ENCODE measurements at regions not wholly inside any gene's neighbourhood (a gene's known extent, or its start where the extent isn't known, plus 50 kb on each side); places are given as distances from the start of the nearest gene placed in this dataset.

DNA sequence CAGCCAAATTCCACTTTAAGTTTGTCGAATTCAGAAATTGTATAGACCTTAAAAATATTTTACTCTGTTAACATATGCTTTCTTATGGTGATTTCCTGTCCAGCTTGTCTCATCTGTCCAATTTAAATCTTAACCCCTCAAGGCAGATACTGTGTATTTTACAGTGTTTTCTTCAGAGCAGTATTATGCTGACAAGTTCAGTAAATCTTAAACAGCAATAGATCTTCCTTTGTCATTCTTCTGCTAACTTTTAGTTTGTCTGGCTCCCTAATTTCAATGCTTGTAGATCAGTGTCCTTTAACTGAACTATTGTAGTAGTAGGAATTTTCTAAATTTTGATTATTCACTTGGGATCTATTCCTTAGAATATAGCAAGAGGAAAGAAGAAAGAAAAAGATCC is 52.8 kb upstream of the MEIS1 start:
- DNase-seq (ENCODE audit: low spot score) = no peak
- in situ Hi-C loops (cut with HindIII; ENCODE audit: low sequenced_read_pairs) = no loop called here

DNA sequence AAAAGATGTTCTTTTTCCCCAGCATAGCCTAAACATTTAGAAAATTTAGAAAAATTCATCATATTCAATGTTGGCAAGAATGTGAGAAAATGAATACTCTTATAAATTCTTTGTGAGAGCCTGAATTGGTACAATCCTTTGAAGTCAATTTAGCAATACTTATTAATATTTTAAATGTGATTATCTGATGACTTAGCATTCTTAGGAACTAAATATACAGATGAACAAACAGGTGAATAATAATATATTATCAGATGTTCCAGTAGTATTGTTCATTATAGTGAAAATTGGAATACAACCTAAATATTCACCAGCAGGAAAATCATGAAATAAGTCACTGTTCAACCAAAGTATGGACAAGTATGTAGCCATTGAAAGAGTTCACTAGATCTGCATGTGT is 55.5 kb upstream of the MEIS1 start:
- in situ Hi-C loops (cut with HindIII; ENCODE audit: low sequenced_read_pairs) = no loop called here
- DNase-seq (ENCODE audit: low spot score) = no peak

DNA sequence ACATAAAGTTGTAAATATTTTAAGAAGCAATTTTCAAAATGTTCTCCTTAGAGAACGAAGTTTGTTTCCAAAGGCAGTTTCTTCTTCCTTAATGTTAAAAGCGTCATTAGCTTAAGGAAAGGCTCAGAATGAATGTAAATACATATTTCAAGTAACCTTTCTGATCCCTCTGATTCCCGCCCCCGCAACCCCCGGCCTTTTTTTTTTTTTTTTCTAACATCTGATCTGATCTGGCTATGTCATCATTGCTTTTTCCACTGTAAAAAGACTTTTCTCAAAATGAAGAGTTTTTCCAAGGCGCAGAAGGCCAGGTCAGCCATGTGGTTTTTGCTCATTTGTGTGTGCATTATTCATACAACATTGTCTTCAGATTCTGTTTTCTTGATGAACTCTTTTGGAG is 57.1 kb upstream of the MEIS1 start:
- in situ Hi-C loops (cut with HindIII; ENCODE audit: low sequenced_read_pairs) = no loop called here

DNA sequence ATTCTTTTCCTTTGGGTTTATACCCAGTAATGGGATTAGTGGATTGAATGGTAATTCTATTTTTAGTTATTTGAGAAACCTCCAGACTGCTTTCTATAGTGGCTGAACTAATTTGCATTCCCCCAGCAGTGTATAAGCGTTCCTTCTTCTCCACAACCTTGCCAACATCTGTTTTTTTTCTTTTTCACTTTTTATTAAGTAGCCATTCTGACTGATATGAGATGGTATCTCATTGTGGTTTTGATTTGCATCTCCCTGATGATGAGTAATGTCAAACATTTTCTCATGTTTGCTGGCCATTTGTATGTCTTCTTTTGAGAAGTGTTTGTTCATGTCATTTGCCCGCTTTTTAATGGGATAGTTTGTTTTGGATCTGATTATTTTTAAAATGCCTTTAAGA is 64.1 kb upstream of the MEIS1 start:
- in situ Hi-C loops (cut with HindIII; ENCODE audit: low sequenced_read_pairs) = no loop called here

More for the DNA sequence above, 57.1 kb upstream of the MEIS1 start:
- no peak for DNase-seq (ENCODE audit: low spot score)

DNA sequence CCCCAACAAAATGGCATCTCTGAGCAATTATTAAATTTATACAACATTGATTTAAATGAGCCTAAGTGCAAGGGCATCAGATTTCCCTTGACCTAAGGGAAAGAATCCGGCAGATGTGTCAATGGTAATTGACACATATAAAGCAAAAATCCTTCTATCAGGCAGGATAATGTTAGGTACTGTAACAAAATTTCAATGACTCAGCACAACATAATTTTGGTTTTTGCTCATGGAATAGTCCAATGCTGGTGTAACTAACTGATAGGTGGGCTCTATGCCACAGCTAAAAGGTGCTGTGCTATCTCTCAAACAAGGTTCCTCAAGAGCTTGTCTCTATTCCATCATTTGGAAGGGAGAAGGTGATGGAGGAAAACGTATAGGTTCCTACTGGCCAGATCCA is 68.3 kb upstream of the MEIS1 start:
- in situ Hi-C loops (cut with HindIII; ENCODE audit: low sequenced_read_pairs) = no loop called here
- no peak for DNase-seq (ENCODE audit: low spot score)

More for the DNA sequence above, 64.1 kb upstream of the MEIS1 start:
- DNase-seq (ENCODE audit: low spot score) = no peak

DNA sequence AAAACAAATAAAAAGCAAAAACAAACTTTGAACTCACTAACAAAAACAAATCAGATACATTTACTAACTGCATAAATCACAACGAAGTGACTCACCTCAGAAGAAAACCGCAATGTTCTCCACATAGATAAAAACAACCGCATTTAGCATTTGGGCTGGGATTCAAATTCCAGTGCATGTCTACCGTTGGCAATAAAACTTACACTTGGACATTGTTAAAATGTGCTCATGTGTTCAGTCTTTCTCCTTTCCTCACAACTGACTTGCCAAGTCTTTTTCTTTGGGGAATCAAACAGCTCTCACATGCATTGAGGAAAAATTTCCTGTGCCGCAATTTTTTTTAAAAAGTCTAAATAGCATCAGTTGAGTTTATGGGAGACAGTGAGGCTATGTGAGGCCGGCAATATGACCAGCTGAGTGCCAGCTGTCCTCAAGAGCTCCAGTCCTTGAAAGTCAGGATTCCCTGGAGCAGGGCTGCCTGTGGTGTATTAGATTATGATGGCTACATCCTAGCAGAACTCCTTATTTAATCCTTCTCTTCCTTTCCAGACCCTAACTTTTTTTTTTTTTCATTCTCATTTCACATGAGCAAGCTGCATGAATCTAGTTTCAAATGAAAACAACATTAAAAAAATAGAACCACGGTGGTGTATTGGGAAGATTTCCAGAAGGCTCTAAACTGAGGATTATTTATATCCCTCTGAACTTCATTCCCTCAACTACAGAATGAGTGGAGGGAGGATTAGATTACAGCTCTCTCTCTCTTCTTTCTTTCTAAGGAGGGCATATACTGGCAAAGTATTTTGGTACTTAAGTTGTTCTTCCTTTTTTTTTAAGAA is 70.2 kb upstream of the MEIS1 start:
- no peak for DNase-seq (ENCODE audit: low spot score)
- in situ Hi-C loops (cut with HindIII; ENCODE audit: low sequenced_read_pairs) = no loop called here

DNA sequence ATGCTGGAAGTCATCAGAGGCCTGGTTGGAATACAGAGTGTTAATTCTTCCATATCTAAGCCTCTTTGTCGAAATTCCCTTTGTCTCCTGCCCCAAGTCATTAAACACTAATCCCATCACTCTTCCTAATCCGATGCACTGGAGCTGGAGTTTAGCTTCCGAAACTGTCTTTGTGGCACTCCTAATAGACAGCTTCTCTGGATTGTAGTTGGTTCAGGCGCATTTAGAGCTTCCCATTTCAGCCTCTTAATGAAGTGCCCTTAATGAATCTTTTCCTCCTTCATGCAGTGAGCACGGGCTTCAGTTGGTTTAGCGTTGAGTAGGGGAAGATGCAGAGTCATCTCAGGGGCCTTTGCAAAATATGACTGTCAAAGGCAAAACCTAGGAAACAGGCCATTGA is 72.2 kb upstream of the MEIS1 start:
- DNase-seq (ENCODE audit: low spot score) = no peak
- in situ Hi-C loops (cut with HindIII; ENCODE audit: low sequenced_read_pairs) = no loop called here

DNA sequence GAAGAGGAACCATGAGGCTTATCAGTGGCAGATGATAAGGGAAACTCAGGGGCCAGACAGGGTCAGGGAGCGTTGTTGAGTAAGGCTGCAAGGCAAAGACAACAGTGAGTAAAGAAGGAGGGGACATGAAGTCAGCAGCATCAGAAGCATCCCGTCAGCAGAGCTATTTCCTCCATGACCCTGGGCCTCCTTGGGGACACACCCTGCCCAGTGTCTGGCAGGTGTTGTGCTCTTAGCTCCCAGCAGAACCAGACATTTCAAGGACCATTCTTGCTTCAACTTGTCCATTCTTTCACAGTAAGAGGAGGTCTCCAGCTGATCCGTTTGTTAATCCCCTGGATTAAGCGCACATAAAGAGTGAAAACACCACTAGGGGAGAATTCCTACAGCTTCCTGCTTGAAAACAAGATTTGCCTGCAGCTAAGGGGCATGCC is 88.7 kb upstream of the MEIS1 start:
- no peak for DNase-seq (ENCODE audit: low spot score)
- in situ Hi-C loops (cut with HindIII; ENCODE audit: low sequenced_read_pairs) = no loop called here

DNA sequence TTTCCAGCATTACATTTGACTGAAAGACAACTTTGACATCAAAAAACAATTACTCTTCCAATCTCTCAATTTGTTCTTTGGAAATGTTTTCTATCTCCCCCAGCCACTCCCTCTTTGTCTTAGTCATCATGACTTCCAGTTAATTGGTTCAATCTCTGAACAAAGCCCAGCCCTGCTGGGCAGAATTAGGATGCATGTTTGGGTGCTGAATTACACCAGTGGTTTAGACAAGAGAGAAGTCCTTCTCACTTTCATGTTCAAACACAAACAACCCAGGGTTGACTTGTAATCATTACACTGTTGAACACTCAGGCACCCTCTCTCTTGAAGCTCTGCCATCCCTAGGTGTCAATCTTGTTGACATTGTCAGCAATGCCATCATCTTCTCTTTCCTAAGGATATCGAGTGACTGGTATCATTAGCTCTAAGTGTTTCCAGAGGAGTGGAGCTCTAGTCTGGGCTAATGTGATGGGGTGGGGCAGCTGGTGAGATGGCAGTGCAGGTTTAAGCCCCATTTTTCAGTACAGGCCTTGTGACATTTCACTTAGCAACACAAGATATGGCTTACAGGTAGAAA is 90.8 kb upstream of the MEIS1 start:
- in situ Hi-C loops (cut with HindIII; ENCODE audit: low sequenced_read_pairs) = no loop called here
- DNase-seq (ENCODE audit: low spot score) = no peak

DNA sequence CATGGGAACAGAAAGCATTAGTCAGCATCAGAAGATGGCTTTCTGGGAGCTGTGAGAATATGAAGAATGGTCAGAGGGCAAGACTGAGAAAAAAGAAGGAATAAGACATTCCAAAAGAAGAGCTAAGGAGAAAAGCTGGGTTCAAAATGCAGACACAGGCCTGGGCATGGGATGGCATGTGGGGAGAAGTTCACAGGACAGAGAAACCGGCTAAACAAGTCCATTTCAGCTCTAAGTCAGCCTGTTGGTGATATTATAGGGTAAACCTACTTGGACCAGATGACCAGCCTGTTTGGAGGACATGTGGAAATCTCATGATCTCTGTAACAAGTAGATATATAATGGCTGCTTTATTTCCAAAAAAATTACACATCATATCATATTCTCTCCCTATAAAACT is 91.7 kb upstream of the MEIS1 start:
- no peak for DNase-seq (ENCODE audit: low spot score)
- in situ Hi-C loops (cut with HindIII; ENCODE audit: low sequenced_read_pairs) = no loop called here

DNA sequence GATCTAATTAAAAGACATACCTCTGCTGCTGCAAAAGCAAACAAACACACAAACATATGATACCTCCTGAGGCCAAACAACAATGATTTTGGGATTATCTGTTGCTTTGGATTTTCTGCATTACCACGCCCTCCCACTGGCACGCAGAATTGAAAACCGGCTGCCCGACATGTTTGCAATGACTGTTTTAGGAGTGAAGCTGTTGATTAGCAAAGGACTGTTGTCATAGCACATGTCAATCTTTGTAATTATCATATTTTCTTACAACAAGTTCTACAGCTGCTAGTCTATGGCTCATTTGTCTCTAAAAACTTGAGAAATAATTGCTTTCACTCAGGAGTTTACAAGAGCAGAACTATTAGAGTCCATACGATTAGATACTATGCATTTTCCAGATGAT is 94.4 kb upstream of the MEIS1 start:
- in situ Hi-C loops (cut with HindIII; ENCODE audit: low sequenced_read_pairs) = no loop called here
- no peak for DNase-seq (ENCODE audit: low spot score)

DNA sequence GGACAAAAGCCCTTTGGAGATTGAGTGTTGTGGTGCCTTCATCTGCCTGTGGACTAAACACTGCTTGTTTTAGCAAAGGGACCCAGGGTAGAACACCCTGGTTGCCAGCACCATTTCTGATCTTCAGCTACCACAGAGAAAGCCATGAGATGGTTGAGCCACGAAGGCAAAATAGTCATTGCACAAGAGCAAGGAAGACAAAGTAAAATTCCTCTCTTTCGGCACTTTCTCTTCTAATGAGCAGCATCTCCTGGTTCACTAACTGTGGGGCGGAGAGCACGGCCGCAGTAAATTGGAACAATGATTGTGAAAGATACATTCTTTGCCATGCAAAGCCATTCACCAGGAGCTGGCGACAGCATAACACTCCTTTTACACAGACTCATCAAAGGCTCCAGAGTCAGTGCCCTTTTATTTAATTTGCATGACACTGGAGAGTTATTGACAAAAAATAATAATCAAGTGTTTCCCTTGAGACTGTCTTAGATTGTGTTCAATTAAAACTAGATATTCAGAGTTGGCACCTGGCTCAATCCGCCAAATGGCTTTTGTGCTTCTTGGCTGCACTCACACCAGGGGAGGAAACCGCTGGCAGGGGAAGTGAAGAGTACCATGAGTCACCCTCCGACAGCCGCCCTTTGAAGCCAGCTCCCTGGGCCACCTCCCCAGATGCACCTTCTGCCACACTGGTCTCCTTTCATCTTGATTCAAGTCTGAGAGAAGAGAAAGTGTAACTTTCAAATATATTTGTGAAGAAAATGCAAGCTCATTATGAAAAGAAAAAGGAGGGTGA is 100.5 kb upstream of the MEIS1 start:
- DNase-seq (ENCODE audit: low spot score) = no peak
- in situ Hi-C loops (cut with HindIII; ENCODE audit: low sequenced_read_pairs) = no loop called here

DNA sequence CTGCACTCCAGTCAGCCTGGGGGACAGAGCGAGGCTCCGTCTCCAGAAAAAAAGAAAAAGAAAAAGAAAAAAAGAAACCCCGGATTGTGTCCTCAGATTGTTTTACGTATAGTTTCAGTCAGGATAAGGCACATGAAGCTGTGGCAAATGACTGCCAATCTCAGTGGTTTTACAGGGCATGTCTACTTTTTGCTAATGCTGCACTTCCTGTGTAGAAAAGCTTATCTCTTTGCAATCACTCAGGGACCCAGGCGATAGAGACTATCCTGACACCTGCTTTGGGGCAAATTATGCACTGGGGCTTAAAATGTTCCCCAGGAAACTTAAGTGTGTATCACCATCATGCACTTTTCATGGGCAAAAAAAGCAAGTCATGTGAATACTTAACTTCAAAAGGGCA is 103.7 kb upstream of the MEIS1 start:
- DNase-seq (ENCODE audit: low spot score) = no peak
- in situ Hi-C loops (cut with HindIII; ENCODE audit: low sequenced_read_pairs) = no loop called here

DNA sequence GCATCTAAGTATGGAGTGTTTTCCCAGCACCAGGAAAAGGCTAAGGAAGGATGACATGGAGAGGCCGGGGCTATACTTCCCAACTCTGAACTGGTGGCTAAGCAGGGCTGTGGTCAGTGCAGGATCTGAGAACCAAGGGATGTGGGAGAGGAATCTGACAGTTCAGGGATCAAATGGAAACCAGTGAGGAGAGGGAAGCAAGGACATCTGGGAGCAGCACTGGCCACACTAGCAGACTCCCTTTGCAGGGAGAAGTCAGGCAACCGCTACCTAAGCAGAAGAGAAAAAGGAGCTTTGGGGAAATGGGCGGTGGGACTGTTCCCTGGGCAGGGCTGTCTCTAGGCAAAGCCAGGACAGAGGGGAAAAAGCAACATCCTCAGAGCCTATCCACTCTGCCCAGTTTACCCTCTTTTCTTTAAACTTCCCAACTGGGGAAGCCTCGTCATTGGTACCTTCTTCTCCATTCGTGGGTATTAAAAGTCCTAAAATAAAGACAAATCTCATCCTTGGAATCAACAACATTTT is 105.8 kb upstream of the MEIS1 start:
- DNase-seq (ENCODE audit: low spot score) = no peak
- in situ Hi-C loops (cut with HindIII; ENCODE audit: low sequenced_read_pairs) = no loop called here

DNA sequence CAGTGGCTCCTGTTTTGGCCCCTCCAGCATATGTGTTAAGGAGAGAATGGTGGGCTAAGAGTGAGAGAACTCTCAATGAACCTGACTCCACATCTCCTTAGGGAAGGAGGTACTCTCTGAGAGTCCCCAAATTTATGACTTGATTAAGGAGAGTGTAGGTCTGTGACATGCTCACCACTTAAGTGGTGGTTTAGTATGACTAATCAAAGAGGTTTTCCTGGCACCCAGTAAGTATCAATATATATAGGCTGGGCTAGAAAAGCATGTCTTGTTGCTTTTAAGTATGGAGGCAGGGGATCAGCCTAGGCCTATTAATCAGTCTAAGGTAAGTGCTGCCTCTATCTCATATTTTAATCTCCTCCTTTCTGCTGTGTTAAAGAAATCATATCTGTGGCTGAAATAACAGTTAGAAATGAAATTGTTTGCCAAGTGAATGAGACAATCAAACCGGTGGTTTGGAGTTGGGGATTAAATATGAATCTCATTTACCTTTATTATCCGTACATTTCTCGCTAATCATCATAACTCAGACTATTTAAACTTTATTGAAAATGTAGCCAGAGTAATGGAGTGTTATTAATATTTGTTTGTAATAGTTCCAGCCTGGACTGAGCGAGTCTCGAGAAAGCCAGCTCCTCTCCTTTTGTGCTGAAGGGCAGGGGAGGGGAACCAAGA is 107.7 kb upstream of the MEIS1 start:
- DNase-seq (ENCODE audit: low spot score) = no peak
- in situ Hi-C loops (cut with HindIII; ENCODE audit: low sequenced_read_pairs) = no loop called here

DNA sequence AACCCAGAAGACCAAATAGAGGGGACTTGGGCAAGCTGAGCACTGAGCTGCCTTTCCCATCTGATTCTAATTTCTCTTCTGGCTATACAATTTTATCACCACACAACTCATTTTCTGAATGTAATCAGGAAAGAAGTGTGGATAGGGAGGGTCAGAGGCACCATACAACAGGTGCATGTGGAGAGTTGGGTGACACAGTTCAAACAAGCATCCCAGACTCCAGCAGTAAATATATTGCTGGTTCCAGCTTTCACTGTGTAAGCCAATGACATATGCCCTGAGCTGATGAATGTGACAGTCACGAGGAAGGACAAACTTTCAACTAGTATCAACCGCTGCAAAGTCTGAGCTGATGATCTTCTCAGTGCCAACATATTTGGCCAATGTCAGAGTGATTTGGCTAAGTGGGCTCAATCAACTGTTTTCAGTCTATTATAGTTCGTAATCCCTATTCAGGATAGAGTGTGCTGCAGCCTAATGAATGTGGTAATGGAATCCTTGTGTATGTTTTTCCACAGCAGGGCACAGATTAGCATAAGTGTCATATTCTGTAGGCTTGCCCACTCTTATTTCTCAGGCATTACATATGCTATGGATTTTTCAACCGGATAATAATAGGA is 109.9 kb upstream of the MEIS1 start:
- DNase-seq (ENCODE audit: low spot score) = no peak
- in situ Hi-C loops (cut with HindIII; ENCODE audit: low sequenced_read_pairs) = no loop called here

DNA sequence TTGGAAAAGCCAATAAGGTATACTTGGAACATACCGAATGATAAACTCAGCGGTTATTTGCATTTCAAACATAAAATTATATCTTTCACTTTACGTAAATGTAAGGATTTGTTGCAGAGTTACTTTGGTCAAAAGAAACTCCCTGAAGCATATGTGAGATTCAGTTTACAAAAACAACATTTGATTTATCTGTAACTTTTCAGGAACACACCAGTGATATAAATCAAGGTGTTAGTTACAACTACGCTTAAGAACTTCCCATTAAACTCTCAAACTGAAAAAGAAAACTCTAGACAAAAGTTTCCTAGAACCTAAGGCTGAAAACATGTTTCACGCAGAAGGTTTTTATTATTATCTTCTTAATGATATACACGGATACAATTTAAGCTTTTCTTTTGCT is 110.6 kb upstream of the MEIS1 start:
- DNase-seq (ENCODE audit: low spot score) = no peak
- in situ Hi-C loops (cut with HindIII; ENCODE audit: low sequenced_read_pairs) = no loop called here

DNA sequence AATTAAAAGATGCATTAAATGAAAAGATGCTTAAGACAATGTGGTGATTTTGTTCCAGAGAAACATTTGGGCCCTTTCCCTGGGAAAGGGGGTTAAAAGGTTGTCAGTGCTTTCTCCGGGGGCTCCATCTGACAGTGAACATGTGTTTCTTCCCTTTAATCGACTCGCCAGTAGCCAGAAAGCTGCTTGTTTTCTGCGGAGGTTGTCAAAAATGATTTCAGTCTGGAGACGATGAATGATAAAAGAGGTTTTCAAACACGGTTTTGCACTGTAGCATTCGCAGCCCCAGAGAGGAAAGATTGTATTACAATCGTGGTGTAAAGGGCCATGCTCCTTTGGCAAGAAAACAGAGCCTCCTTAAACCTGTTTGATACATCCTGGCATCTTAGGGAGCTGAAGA is 111.5 kb upstream of the MEIS1 start:
- in situ Hi-C loops (cut with HindIII; ENCODE audit: low sequenced_read_pairs) = no loop called here

More for the DNA sequence above, 111.5 kb upstream of the MEIS1 start:
- DNase-seq (ENCODE audit: low spot score) = no peak
